NCI-H748 treated with DMSO at 0.1 percent for 48 hours (cell line): ENCODE measurements at regions not wholly inside any gene's neighbourhood (a gene's known extent, or its start where the extent isn't known, plus 50 kb on each side); places are given as distances from the start of the nearest gene placed in this dataset.

Source experiments
- DNase-seq: peaks from one replicate; lab custom pipeline; 2025; lab: John Stamatoyannopoulos, UW

GRCh38 chr6:43848671-43849391 is 78.8 kb downstream of the VEGFA start:
- no peak for DNase-seq

- DNase-seq = no peak
These were observed 78.0 kb downstream of the VEGFA start for GRCh38 chr6:43847741-43848630.

- no peak for DNase-seq
These were observed 76.5 kb downstream of the VEGFA start for GRCh38 chr6:43846556-43846955.

- DNase-seq = no peak
These were observed 75.6 kb downstream of the VEGFA start for GRCh38 chr6:43845646-43846045.

GRCh38 chr6:43843669-43844171 is 73.7 kb downstream of the VEGFA start:
- no peak for DNase-seq

- DNase-seq = no peak
These were observed 73.2 kb downstream of the VEGFA start for GRCh38 chr6:43843097-43843645.

- DNase-seq = no peak
These were observed 72.3 kb downstream of the VEGFA start for GRCh38 chr6:43842231-43842794.

GRCh38 chr6:43840490-43841218 is 70.6 kb downstream of the VEGFA start:
- DNase-seq = no peak

- DNase-seq = no peak
These were observed 68.4 kb downstream of the VEGFA start for GRCh38 chr6:43838276-43839036.

GRCh38 chr6:43837507-43837906 is 67.5 kb downstream of the VEGFA start:
- DNase-seq = no peak

GRCh38 chr6:43836507-43837240 is 66.7 kb downstream of the VEGFA start:
- DNase-seq = no peak
